ENCODE measurements at regions not wholly inside any gene's neighbourhood (a gene's known extent, or its start where the extent isn't known, plus 50 kb on each side); places are given as distances from the start of the nearest gene placed in this dataset.
"Not testable (repeated sequence)": the region's sequence is repeated elsewhere in the genome, so short reads cannot be mapped to it uniquely, and the experiment has no call there.

GRCh38 chr16:88200154-88200895 lies 182.4 kb upstream of the ZNF469 start:
- DNase-seq (ENCODE audit: low spot score) = not testable (repeated sequence)

GRCh38 chr16:88200896-88201185 lies 181.9 kb upstream of the ZNF469 start:
- no peak for DNase-seq (ENCODE audit: low spot score)

DNA sequence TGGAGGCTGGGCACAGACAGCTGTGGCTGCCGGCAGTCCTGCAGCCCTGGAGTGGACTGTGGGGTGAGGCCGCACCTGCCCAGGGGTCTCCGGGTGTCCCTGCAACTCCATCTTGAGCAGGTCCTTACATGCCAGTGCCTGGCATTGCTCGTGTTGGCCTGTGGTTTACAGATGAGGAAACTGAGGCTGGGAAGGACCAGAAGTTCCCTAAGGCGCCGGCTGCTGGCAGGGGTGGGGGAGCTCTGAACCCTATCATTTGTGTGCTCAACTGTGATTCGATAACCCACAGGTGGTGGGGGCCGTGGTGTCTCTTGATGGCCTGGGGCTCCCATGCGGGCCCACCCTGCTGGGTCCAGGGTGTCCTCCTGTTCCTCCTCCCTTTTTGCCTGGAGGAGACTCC lies 181.1 kb upstream of the ZNF469 start:
- DNase-seq (ENCODE audit: low spot score) = not testable (repeated sequence)

GRCh38 chr16:88202207-88202745 lies 180.5 kb upstream of the ZNF469 start:
- DNase-seq (ENCODE audit: low spot score) = no peak

- DNase-seq (ENCODE audit: low spot score) = not testable (repeated sequence)
These were observed 179.7 kb upstream of the ZNF469 start for GRCh38 chr16:88202856-88203681.

GRCh38 chr16:88204131-88205110 lies 178.3 kb upstream of the ZNF469 start:
- not testable (repeated sequence) for DNase-seq (ENCODE audit: low spot score)

DNA sequence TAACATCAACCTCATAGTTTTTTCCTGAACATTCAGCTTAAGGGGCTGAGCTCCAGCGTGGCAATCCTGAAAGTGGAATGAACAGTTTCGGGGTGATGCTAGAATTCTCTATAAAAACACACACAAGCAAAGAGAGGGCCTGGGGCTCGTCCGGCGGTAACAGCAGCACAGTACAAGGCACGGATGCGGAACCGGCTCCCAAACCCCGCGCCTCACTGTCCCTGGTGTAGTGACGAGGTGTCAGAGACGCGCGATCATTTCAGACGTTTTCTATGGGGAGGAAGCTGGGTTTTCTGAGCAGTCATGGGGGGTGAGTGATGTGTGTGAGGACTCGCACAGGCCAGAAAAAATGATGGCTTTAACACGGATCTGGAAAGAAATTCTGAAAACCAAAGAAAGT lies 177.3 kb upstream of the ZNF469 start:
- DNase-seq (ENCODE audit: low spot score) = not testable (repeated sequence)

DNA sequence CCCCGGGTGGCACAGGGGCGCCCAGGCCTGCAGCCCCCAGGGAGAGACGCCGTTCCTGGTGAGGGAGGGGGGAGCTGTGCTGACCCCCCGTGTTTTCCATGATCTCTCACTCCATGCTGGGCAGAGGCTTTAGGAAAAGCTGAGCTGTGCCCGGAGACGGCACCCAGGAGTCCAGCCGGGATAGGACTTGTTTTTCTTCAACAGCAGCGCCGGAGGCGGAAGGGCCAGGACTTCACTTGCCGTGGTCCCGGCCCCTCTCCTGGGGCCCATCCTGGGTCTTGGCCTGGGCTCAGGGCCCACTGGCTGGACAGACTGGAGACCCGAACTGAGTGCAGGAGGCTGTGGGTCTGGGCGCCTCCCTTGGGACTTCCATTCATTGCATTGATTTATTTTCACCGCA lies 176.8 kb upstream of the ZNF469 start:
- DNase-seq (ENCODE audit: low spot score) = not testable (repeated sequence)

DNA sequence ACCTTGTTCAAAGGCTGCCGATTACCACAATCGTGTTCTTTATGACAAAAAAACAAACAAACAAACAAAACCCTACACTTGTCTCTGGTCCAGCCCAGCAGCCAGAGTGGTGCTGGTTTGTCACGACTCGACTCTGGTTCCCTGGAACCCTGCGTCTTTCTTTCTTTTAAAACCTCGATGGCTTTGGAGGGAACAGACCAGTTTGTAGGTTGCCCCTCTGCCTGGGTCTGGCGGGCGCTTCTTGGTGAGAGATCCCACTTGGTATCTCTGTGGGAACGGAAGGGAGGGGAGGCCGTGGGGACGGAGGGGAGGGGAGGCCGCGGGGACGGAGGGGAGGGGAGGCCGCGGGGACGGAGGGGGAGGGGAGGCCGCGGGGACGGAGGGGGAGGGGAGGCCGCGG lies 176.2 kb upstream of the ZNF469 start:
- not testable (repeated sequence) for DNase-seq (ENCODE audit: low spot score)

- DNase-seq (ENCODE audit: low spot score) = no peak
These were observed 174.6 kb upstream of the ZNF469 start for GRCh38 chr16:88208112-88208511.

DNA sequence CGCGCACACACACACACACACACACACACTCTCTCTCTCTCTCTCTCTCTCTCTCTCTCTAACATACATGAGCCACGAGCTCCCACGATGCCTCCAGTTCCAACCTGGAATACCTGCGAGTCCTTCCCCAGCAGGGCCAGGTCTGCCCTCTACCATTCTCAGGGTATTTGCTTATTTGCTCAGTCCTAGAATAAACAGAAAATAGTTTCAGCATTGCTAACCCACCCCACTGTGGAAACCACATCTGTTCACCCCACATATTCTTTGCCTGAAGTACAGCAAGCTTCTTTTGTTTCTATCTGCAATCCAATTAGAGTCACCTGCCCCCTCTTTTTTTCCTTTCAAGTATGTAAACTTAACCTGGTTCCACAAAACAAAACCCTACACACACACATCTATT lies 174.0 kb upstream of the ZNF469 start:
- not testable (repeated sequence) for DNase-seq (ENCODE audit: low spot score)

DNA sequence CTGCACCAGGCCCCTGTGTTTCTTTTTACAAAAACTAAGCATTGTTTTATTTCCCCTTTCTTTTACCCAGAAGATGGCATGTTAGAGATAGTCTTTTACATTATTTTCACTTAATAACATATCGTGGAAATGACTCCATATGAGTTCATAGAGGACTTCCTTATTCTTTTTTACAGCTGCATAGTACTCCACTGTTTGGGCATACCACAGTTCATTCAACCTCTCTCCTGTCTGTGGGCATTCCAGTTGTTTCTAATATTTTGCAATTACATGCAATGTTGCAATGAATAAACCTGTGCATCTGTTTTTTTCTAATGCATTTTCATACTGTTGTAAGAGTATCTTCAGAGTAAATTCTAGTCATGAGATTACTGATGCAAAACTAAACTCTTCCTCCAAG lies 173.2 kb upstream of the ZNF469 start:
- not testable (repeated sequence) for DNase-seq (ENCODE audit: low spot score)

DNA sequence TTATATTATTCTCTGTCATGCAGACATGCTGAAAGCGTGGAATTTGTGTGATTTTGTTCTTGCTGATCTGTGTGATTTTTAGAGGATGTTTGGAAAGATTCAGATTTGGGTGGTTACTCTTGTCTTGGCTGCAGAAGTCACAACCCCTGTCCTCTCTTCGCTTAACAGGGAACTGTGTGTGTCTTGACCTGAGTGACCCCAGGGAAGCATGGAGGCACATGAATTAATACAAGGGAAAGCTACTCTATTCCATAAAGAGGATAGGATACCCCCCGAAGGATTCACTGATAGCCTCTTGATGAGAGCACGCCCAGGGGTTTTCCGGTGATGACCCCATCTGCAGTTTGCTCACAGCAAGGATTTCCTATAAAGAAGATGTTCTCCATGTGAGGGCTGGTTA lies 168.8 kb upstream of the ZNF469 start:
- not testable (repeated sequence) for DNase-seq (ENCODE audit: low spot score)

DNA sequence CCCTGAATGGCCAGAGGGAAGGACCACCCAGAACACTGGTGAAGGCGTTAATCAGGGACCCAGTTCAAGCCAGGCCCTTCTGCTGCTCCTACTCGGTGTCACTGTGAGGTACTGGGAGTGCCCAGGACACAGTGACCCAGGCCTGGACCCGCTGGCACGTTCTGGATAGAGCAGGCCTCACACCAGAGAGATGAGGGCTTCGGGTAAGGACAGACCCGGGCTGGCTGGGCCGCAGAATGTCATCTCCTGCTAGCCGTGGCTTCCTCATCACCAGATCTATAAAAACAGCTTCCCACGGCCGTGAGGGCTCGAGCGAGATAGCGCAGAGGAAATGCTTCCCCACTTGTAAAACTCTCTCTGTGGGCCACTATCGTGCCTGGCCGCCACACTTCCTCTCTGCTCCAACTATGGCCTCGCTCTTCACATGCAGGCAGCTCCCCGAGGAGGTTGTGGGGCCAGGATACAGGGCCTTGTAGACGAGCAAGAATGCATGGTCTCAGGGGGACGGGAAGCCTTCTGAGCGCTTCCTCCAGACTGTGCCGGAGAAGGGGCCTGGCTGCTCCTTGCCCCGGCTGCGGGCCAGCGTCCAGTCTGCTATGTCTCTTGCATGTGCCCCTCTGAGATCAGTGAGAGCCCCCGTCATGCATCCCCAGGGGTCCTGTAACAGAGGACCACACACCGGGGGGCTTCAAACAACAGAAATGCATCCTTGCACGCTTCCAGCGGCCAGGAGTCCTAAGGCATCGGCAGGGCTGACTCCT lies 161.6 kb upstream of the ZNF469 start:
- DNase-seq (ENCODE audit: low spot score) = not testable (repeated sequence)

- DNase-seq (ENCODE audit: low spot score) = not testable (repeated sequence)
These were observed 159.1 kb upstream of the ZNF469 start for GRCh38 chr16:88223696-88224095.

DNA sequence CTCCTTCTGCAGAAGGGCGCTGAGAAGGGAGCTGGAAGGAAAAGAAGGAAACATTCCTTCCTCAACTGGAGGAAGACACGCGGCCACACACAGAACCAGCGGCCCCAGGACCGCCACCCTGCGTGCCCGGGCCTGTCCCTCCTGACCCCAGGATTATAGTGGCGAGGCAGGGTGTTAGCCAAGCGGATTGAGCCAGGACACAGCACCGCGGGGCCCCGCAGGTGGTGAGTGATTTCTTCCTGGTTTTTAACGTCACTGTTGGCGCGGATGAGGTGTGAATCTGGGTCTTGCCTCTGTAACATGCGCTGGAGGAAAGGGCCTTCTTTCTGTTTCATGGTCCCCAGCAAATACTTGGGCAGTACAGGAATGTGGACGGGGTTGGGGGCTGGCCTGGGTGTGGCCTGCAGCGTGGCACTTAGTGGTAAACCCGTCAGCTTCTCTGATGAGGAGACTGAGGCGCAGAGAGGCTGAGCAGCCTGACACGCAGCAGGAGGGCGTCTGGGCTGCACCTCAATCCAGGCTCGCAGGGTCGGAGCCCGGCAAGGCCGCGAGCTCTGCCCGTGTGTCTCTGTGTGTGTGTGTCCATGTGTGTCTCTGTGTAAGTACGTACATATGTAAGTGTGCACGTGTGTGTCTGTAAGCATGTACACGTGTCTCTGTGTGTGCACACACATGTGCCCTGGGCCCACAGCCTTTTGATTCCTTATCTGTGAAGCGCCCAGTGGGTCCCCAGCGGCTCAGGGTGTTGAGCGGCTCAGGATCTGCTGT lies 158.4 kb upstream of the ZNF469 start:
- DNase-seq (ENCODE audit: low spot score) = not testable (repeated sequence)

DNA sequence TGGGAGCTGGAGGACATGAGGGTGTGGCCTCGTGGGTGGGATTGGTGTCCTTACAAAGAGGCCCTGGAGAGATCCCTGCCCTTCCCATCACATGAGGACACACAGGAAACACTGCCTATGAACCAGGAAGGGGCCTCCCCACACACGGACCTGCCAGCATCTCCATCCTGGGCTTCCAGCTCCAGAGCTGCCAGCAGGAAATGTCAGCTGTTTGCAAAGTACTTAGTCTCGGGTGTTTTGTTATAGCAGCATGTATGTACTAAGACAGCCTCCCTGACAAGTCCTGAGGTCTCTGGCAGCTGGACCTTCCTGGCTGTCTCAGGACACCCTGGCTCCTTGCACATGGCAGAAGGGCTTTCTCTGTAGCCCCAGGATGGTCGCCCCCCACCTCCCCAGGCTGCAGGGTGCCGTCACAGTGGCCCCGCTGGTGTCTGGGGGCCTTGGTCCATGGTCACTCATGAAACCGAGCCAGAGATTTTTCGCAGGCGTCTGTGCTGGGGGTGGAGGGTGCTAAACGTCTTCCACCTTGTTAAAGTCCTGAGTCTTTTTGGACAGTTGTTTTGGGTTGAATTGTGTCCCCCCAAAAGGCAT lies 157.0 kb upstream of the ZNF469 start:
- DNase-seq (ENCODE audit: low spot score) = not testable (repeated sequence)

DNA sequence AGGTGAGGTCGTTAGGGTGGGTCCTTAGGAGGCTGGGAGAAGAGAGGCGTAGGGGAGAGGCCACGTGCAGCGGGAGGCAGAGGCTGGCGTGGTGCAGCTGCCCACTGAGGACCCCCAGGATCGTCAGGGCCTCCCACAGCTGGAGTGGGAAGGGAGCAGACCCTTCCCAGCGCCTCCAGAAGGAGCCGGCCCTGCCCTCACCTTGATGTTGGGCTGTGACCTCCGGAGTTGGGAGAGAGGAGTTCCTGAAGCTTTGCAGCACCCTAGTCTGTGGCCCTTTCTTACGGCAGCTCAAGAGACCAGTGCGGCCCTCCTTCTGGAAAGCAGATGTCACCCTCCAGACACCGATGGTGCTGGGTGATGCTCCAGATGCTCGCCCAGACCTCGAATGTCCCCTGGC lies 156.5 kb upstream of the ZNF469 start:
- DNase-seq (ENCODE audit: low spot score) = not testable (repeated sequence)

GRCh38 chr16:88227026-88227721 lies 155.6 kb upstream of the ZNF469 start:
- DNase-seq (ENCODE audit: low spot score) = not testable (repeated sequence)

Data from A172 (cell line).